Activated CD8-positive, alpha-beta T cell treated with anti-CD3 and anti-CD28 coated beads for 36 hours (primary cell): ENCODE measurements at regions not wholly inside any gene's neighbourhood (a gene's known extent, or its start where the extent isn't known, plus 50 kb on each side); places are given as distances from the start of the nearest gene placed in this dataset.

Experiments
- ATAC-seq: fragments of 200-7000 bp; cut with Tn5 transposase; one replicate; pipeline ENCODE4 v1.10.0; 2021; ENCODE audit warnings: mild to moderate bottlenecking, moderate library complexity
- CTCF ChIA-PET: fragments of 350-600 bp; sonication (Branson Sonifier 250); formaldehyde crosslinking; loops from one replicate; lab custom pipeline; 2021; ENCODE audit warnings: antibody characterized with exemption; lab: Charles Lee
- POLR2A ChIA-PET: fragments of 350-600 bp; sonication (Branson Sonifier 250); formaldehyde crosslinking; loops from one replicate; lab custom pipeline; 2021; ENCODE audit warnings: antibody characterized with exemption; lab: Charles Lee
- DNase-seq: peaks from one replicate; pipeline ENCODE4 v3.0.0-alpha.2; 2020
- H3K27ac Mint-ChIP-seq: one replicate; pipeline ENCODE4 v1.8.0; 2021; ENCODE audit warnings: mild to moderate bottlenecking, mixed read lengths
- H3K27me3 Mint-ChIP-seq: one replicate; pipeline ENCODE4 v1.8.0; 2021; ENCODE audit warnings: mixed read lengths
- H3K36me3 Mint-ChIP-seq: one replicate; pipeline ENCODE4 v1.8.0; 2021; ENCODE audit warnings: low read depth, mixed read lengths
- H3K4me1 Mint-ChIP-seq: one replicate; pipeline ENCODE4 v1.8.0; 2021; ENCODE audit warnings: low read depth, mixed read lengths
- H3K4me3 Mint-ChIP-seq: one replicate; pipeline ENCODE4 v1.8.0; 2021; ENCODE audit warnings: mild to moderate bottlenecking, moderate library complexity, mixed read lengths
- H3K9me3 Mint-ChIP-seq: one replicate; pipeline ENCODE4 v1.8.0; 2021; ENCODE audit warnings: mixed read lengths
- CTCF ChIP-seq: fragments of 200-600 bp; IDR thresholded peaks from one replicate; pipeline ENCODE4 v1.8.0; 2022; ENCODE audit warnings: antibody characterized with exemption, mild to moderate bottlenecking
- intact Hi-C: fragments of 100-400 bp; cut with micrococcal nuclease; formaldehyde crosslinking; loops from one replicate; pipeline ENCODE4 v1.10.0; 2022

GRCh38 chr19:23998568-23998967 is 83.9 kb downstream of the ZNF726 start:
- no peaks in the 10 kb centered on the region for H3K36me3 Mint-ChIP-seq
- H3K27ac Mint-ChIP-seq: no peak overlapping the region
- no peak for ATAC-seq

GRCh38 chr19:23999821-24000610 is 85.3 kb downstream of the ZNF726 start:
- intact Hi-C loops: no loop called here
- TF ChIP-seq CTCF: no peak
- Mint-ChIP-seq H3K9me3 (peaks cover 34% of the 10 kb centered on the region), H3K27ac (no peak overlapping the region), H3K4me3 (no peak overlapping the region), H3K4me1 (no peaks in the 10 kb centered on the region), H3K27me3 (peaks cover 1% of the 10 kb centered on the region), H3K36me3 (no peaks in the 10 kb centered on the region)
- no peak for DNase-seq
- POLR2A ChIA-PET: no interaction called here
- CTCF ChIA-PET: no interaction called here
- ATAC-seq: no peak

More at GRCh38 chr19:23998568-23998967, 83.9 kb downstream of the ZNF726 start:
- Mint-ChIP-seq H3K9me3 (peaks cover 36% of the 10 kb centered on the region), H3K27me3 (peaks cover 1% of the 10 kb centered on the region), H3K4me3 (no peak overlapping the region), H3K4me1 (no peaks in the 10 kb centered on the region)
- ChIA-PET POLR2A (no interaction called here), CTCF (no interaction called here)
- TF ChIP-seq CTCF: no peak
- intact Hi-C loops: no loop called here
- DNase-seq: no peak

GRCh38 chr19:24000656-24001055 is 86.0 kb downstream of the ZNF726 start:
- H3K27ac Mint-ChIP-seq: no peak overlapping the region
- no peaks in the 10 kb centered on the region for H3K36me3 Mint-ChIP-seq
- TF ChIP-seq CTCF: no peak
- CTCF ChIA-PET: no interaction called here
- no peaks in the 10 kb centered on the region for H3K4me1 Mint-ChIP-seq
- intact Hi-C loops: no loop called here
- peaks cover 30% of the 10 kb centered on the region for H3K9me3 Mint-ChIP-seq
- no peak overlapping the region for H3K4me3 Mint-ChIP-seq
- no peak for DNase-seq
- ATAC-seq: no peak
- POLR2A ChIA-PET: no interaction called here
- H3K27me3 Mint-ChIP-seq: peaks cover 1% of the 10 kb centered on the region

GRCh38 chr19:24002256-24002945 is 84.6 kb upstream of the ZNF254 start:
- POLR2A ChIA-PET: no interaction called here
- H3K4me3 Mint-ChIP-seq: no peak overlapping the region

More at GRCh38 chr19:24002256-24002945, 84.6 kb upstream of the ZNF254 start:
- TF ChIP-seq CTCF: no peak
- DNase-seq: no peak
- Mint-ChIP-seq H3K9me3 (peaks cover 17% of the 10 kb centered on the region), H3K36me3 (no peaks in the 10 kb centered on the region), H3K27me3 (peaks cover 1% of the 10 kb centered on the region), H3K27ac (no peak overlapping the region), H3K4me1 (no peaks in the 10 kb centered on the region)
- ATAC-seq: no peak
- CTCF ChIA-PET: no interaction called here
- intact Hi-C loops: no loop called here
